PC-9 (cell line): ENCODE measurements at regions not wholly inside any gene's neighbourhood (a gene's known extent, or its start where the extent isn't known, plus 50 kb on each side); places are given as distances from the start of the nearest gene placed in this dataset.

Source experiments
- BruUV-seq: library from RNA; stranded (reverse); fragments of 400-500 nt; replicated peaks from 2 replicates; lab custom pipeline; 2021; lab: Mats Ljungman, UMichigan
- CTCF ChIA-PET: fragments of 300-600 bp; sonication (Branson Sonifier 250); formaldehyde crosslinking; loops from one replicate; lab custom pipeline; 2022; ENCODE audit warnings: antibody characterized with exemption; lab: Charles Lee
- POLR2A ChIA-PET: fragments of 300-600 bp; sonication (Branson Sonifier 250); formaldehyde crosslinking; loops from one replicate; lab custom pipeline; 2022; ENCODE audit warnings: antibody characterized with exemption; ENCODE audit not compliant: unreplicated experiment; lab: Charles Lee
- DNase-seq, 2 experiments: peaks; one replicate each; pipeline versions ENCODE4 v3.0.0 to v3.0.0-alpha.2; 2015 to 2022; ENCODE audit warnings: mixed read lengths in 1 of 2
- H2AFZ ChIP-seq: fragments of 200-600 bp; sonication (generic); 2 replicates; pipeline ENCODE4 v1.8.1; 2017; ENCODE audit warnings: antibody characterized with exemption
- H3F3A ChIP-seq: fragments of 200-600 bp; sonication (generic); 2 replicates; pipeline ENCODE4 v1.8.1; 2017; ENCODE audit warnings: antibody characterized with exemption, mild to moderate bottlenecking, low read depth; ENCODE audit not compliant: insufficient read depth
- H3K27ac ChIP-seq: fragments of 200-600 bp; sonication (generic); 2 replicates; pipeline ENCODE4 v1.6.1; 2016; ENCODE audit warnings: mixed run types
- H3K27me3 ChIP-seq: fragments of 200-600 bp; sonication (generic); 2 replicates; pipeline ENCODE4 v1.6.1; 2016; ENCODE audit warnings: low read depth, mixed run types; ENCODE audit not compliant: insufficient read depth
- H3K36me3 ChIP-seq: fragments of 200-600 bp; sonication (generic); 2 replicates; pipeline ENCODE4 v1.6.1; 2016; ENCODE audit warnings: low read depth, mixed run types
- H3K4me1 ChIP-seq: fragments of 200-600 bp; sonication (generic); replicated peaks from 2 replicates; pipeline ENCODE4 v1.6.1; 2016; ENCODE audit warnings: mixed run types; ENCODE audit not compliant: insufficient read depth
- H3K4me2 ChIP-seq: fragments of 200-600 bp; sonication (generic); 2 replicates; pipeline ENCODE4 v1.6.1; 2017; ENCODE audit warnings: mixed run types
- H3K4me3 ChIP-seq: fragments of 200-600 bp; sonication (generic); 2 replicates; pipeline ENCODE4 v1.6.1; 2016; ENCODE audit warnings: mixed run types
- H3K79me2 ChIP-seq: fragments of 200-600 bp; sonication (generic); 2 replicates; pipeline ENCODE4 v1.6.1; 2017; ENCODE audit warnings: low read depth, mixed run types
- H3K9me2 ChIP-seq: fragments of 200-600 bp; sonication (generic); 2 replicates; pipeline ENCODE4 v1.8.1; 2017; ENCODE audit warnings: mild to moderate bottlenecking; ENCODE audit not compliant: insufficient read depth
- H3K9me3 ChIP-seq: fragments of 200-600 bp; sonication (generic); 2 replicates; pipeline ENCODE4 v1.8.1; 2016; ENCODE audit warnings: low read depth; ENCODE audit not compliant: insufficient read depth
- H4K20me1 ChIP-seq: fragments of 200-600 bp; sonication (generic); 2 replicates; pipeline ENCODE4 v1.8.1; 2017; ENCODE audit not compliant: insufficient read depth
- EZH2 ChIP-seq: fragments of 200-600 bp; sonication (generic); IDR thresholded peaks from 2 replicates; pipeline ENCODE4 v1.8.0; 2017; ENCODE audit warnings: antibody characterized with exemption, low read depth
- intact Hi-C: fragments of 100-400 bp; cut with micrococcal nuclease; formaldehyde crosslinking; loops from one replicate; pipeline ENCODE4 v1.10.0; 2022; ENCODE audit not compliant: unreplicated experiment
- TF ChIP-seq, protein P1 (sequence below): fragments of 200-600 bp; sonication (generic); conservative IDR thresholded peaks from 2 replicates; pipeline ENCODE4 v1.6.1; 2017; ENCODE audit warnings: mixed run types, antibody characterized with exemption, mild to moderate bottlenecking, moderate library complexity

DNA sequence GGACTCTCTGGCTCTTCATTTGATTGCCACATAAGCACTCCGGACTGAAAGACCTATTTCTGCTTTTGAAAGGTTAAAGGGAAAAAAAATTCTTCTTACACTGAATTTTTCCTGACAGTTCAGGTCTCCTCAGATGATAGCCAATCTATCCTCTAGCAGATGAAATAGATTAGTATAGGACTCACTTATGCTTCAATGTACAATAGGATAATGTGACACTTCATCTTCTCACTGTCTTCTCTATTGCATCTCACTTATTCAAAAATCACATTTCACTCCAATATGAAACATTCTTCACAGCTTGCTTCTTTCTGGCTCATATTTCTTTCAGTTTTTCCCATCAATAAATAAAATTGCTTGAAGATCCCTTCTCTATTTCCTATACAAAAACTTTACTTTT is 860.9 kb upstream of the SLITRK6 start:
- POLR2A ChIA-PET: no interaction called here
- Histone ChIP-seq H3K4me3 (no peak overlapping the region), H3K36me3 (no peaks in the 10 kb centered on the region), H3K27ac (no peak overlapping the region), H4K20me1 (no peaks in the 10 kb centered on the region), H3F3A (no peaks in the 10 kb centered on the region), H3K4me2 (no peak overlapping the region), H3K9me2 (no peaks in the 10 kb centered on the region), H3K4me1 (no peaks in the 10 kb centered on the region), H3K27me3 (no peaks in the 10 kb centered on the region), H3K9me3 (no peaks in the 10 kb centered on the region), H3K79me2 (no peaks in the 10 kb centered on the region), H2AFZ (no peak overlapping the region)
- no TSS peak for BruUV-seq
- DNase-seq: no peak
- intact Hi-C loops: no loop called here
- CTCF ChIA-PET: no interaction called here
- TF ChIP-seq, protein P1, sequence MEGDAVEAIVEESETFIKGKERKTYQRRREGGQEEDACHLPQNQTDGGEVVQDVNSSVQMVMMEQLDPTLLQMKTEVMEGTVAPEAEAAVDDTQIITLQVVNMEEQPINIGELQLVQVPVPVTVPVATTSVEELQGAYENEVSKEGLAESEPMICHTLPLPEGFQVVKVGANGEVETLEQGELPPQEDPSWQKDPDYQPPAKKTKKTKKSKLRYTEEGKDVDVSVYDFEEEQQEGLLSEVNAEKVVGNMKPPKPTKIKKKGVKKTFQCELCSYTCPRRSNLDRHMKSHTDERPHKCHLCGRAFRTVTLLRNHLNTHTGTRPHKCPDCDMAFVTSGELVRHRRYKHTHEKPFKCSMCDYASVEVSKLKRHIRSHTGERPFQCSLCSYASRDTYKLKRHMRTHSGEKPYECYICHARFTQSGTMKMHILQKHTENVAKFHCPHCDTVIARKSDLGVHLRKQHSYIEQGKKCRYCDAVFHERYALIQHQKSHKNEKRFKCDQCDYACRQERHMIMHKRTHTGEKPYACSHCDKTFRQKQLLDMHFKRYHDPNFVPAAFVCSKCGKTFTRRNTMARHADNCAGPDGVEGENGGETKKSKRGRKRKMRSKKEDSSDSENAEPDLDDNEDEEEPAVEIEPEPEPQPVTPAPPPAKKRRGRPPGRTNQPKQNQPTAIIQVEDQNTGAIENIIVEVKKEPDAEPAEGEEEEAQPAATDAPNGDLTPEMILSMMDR: no peak
- no peak for TF ChIP-seq EZH2

DNA sequence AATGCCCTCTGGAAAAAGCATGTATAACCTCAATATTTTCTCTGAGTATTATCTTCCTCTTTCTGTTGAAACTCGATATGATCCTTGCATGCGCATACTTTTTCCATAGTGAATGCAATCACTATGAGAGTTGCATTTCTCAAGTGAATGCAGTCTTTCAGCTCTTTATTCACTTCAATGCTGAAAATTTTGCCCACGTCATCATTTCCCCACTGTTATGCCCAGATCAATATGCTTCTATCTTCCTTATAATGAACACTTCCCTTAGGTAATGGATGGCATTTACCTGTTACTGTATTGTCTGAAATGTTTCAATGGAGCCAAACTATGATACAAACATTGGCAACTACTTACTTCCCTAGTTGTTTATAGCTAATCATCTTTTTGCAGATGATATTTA is 866.6 kb upstream of the SLITRK6 start:
- Histone ChIP-seq H3K27ac (no peak overlapping the region), H3K79me2 (no peaks in the 10 kb centered on the region), H3F3A (no peaks in the 10 kb centered on the region), H3K27me3 (no peaks in the 10 kb centered on the region), H2AFZ (no peak overlapping the region), H3K9me2 (no peaks in the 10 kb centered on the region), H3K4me1 (no peaks in the 10 kb centered on the region), H3K4me3 (no peak overlapping the region), H3K4me2 (no peak overlapping the region), H4K20me1 (no peaks in the 10 kb centered on the region), H3K9me3 (no peaks in the 10 kb centered on the region), H3K36me3 (no peaks in the 10 kb centered on the region)
- POLR2A ChIA-PET: no interaction called here
- CTCF ChIA-PET: no interaction called here
- TF ChIP-seq, protein P1: no peak
- no peak for TF ChIP-seq EZH2
- no peak for DNase-seq
- intact Hi-C loops: no loop called here
- no TSS peak for BruUV-seq

DNA sequence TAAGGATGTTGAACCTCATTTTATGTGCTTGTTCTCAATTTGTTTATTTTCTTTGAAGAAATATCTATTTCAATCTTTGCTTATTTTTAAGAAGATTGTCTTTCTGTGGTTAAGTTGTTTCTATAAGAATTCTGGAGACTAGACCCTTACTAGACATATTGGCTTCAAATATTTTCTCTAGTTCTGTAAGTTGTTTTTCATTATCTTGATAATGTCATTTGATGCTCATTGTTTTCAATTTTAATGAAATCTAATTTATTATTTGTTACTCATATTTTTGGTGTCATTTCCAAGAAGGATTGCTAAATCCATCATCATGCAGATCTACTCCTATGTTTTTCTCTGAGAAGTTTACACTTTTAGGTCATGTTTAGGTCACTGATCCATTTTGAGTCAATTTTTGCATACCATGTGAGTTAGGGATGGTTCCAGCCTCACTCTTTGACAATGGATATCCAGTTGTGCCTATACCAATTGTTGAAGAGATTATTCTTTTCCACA is 874.8 kb upstream of the SLITRK6 start:
- DNase-seq: no peak
- Histone ChIP-seq H4K20me1 (no peaks in the 10 kb centered on the region), H3K36me3 (no peaks in the 10 kb centered on the region), H3K9me3 (no peaks in the 10 kb centered on the region), H3K9me2 (no peaks in the 10 kb centered on the region), H3F3A (no peaks in the 10 kb centered on the region), H3K4me2 (no peak overlapping the region), H3K27ac (no peak overlapping the region), H3K27me3 (no peaks in the 10 kb centered on the region), H3K4me3 (no peak overlapping the region), H3K4me1 (no peaks in the 10 kb centered on the region), H3K79me2 (no peaks in the 10 kb centered on the region), H2AFZ (no peak overlapping the region)
- ChIA-PET CTCF (no interaction called here), POLR2A (no interaction called here)
- TF ChIP-seq, protein P1: no peak
- no peak for TF ChIP-seq EZH2
- BruUV-seq: no TSS peak
- intact Hi-C loops: no loop called here
